Right atrium auricular region (tissue), 2 donors: ENCODE measurements at regions not wholly inside any gene's neighbourhood (a gene's known extent, or its start where the extent isn't known, plus 50 kb on each side); places are given as distances from the start of the nearest gene placed in this dataset.

Source experiments
- DNase-seq: peaks from one replicate; pipeline ENCODE4 v3.0.0-alpha.2; 2019; ENCODE audit warnings: low spot score
- H3K27ac ChIP-seq, 2 donors: fragments of 200-600 bp; sonication (generic); 1 replicate in 1 of 2; 2 replicates in 1 of 2; pipeline ENCODE4 v1.5.1; 2016 to 2019
- H3K27me3 ChIP-seq, 2 donors: fragments of 200-600 bp; sonication (generic); one replicate each; pipeline versions ENCODE4 v1.5.1 to v1.6.0; 2017 to 2019
- H3K36me3 ChIP-seq: fragments of 200-600 bp; sonication (generic); one replicate; pipeline ENCODE4 v1.5.1; 2016
- H3K4me1 ChIP-seq, 2 donors: fragments of 200-600 bp; sonication (generic); one replicate each; pipeline versions ENCODE4 v1.5.1 to v1.6.0; 2017 to 2019
- H3K4me3 ChIP-seq, 2 donors: fragments of 200-600 bp; sonication (generic); 1 replicate in 1 of 2; 2 replicates in 1 of 2; pipeline ENCODE4 v1.5.1; 2017 to 2019; ENCODE audit warnings: mild to moderate bottlenecking in 1 of 2, moderate library complexity in 1 of 2
- H3K9me3 ChIP-seq, 2 donors: fragments of 200-600 bp; sonication (generic); one replicate each; pipeline ENCODE4 v1.5.1; 2019
- TF ChIP-seq, protein P1 (sequence below), 2 donors: fragments of 200-600 bp; sonication (generic); IDR thresholded peaks; one replicate each; pipeline ENCODE4 v1.5.1; 2019; ENCODE audit warnings: antibody characterized with exemption in 2 of 2

DNA sequence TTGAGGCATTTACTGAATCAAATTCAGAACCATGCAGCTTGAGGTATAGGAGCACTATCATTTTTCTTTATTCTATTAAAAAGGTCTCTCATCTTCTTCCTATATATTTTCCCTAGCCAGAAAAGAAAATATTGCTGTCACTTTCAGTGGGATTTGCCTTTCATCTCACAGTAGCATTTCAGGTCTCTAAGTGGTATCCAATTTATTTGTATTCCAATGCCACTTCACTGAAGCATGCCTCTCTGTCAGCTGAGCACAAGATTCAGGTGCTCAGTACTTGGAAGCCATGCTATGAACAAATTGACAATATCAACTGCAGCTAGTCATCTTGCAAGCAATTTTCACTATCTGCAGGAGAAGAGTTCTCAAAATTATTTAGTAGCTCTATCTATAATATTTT, 457.2 kb upstream of the SLC39A10 start:
- Histone ChIP-seq H3K9me3 (no peaks in the 10 kb centered on the region), H3K27me3 (no peaks in the 10 kb centered on the region), H3K4me3 (no peak overlapping the region), H3K36me3 (no peaks in the 10 kb centered on the region), H3K27ac (no peak overlapping the region), H3K4me1 (no peaks in the 10 kb centered on the region)
- no peak for DNase-seq
- TF ChIP-seq, protein P1, sequence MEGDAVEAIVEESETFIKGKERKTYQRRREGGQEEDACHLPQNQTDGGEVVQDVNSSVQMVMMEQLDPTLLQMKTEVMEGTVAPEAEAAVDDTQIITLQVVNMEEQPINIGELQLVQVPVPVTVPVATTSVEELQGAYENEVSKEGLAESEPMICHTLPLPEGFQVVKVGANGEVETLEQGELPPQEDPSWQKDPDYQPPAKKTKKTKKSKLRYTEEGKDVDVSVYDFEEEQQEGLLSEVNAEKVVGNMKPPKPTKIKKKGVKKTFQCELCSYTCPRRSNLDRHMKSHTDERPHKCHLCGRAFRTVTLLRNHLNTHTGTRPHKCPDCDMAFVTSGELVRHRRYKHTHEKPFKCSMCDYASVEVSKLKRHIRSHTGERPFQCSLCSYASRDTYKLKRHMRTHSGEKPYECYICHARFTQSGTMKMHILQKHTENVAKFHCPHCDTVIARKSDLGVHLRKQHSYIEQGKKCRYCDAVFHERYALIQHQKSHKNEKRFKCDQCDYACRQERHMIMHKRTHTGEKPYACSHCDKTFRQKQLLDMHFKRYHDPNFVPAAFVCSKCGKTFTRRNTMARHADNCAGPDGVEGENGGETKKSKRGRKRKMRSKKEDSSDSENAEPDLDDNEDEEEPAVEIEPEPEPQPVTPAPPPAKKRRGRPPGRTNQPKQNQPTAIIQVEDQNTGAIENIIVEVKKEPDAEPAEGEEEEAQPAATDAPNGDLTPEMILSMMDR (IDR thresholded peaks at IDR 0.05), result no peak

- Histone ChIP-seq H3K4me1 (no peaks in the 10 kb centered on the region), H3K4me3 (no peak overlapping the region)
- TF ChIP-seq, protein P1 (IDR thresholded peaks at IDR 0.05), result no peak
Measured at GRCh38 chr2:195181059-195181705, 475.8 kb upstream of the SLC39A10 start.

GRCh38 chr2:195168369-195168768, 488.7 kb upstream of the SLC39A10 start:
- H3K27me3 ChIP-seq, result no peaks in the 10 kb centered on the region
- TF ChIP-seq, protein P1 (IDR thresholded peaks at IDR 0.05), result no peak
- no peak overlapping the region for H3K4me3 ChIP-seq
- H3K27ac ChIP-seq, result no peak overlapping the region
- H3K9me3 ChIP-seq, result no peaks in the 10 kb centered on the region
- DNase-seq, result no peak
- H3K36me3 ChIP-seq, result no peaks in the 10 kb centered on the region
- H3K4me1 ChIP-seq, result no peaks in the 10 kb centered on the region

More at GRCh38 chr2:195181059-195181705, 475.8 kb upstream of the SLC39A10 start:
- H3K27me3 ChIP-seq, result no peaks in the 10 kb centered on the region
- no peak for DNase-seq
- no peak overlapping the region for H3K27ac ChIP-seq
- H3K9me3 ChIP-seq, result no peaks in the 10 kb centered on the region
- no peaks in the 10 kb centered on the region for H3K36me3 ChIP-seq

- Histone ChIP-seq H3K27me3 (no peaks in the 10 kb centered on the region), H3K4me3 (no peak overlapping the region), H3K27ac (no peak overlapping the region), H3K4me1 (no peaks in the 10 kb centered on the region), H3K9me3 (no peaks in the 10 kb centered on the region), H3K36me3 (no peaks in the 10 kb centered on the region)
- TF ChIP-seq, protein P1 (IDR thresholded peaks at IDR 0.05), result no peak
- no peak for DNase-seq
Measured at GRCh38 chr2:195164930-195165329, 492.1 kb upstream of the SLC39A10 start.

DNA sequence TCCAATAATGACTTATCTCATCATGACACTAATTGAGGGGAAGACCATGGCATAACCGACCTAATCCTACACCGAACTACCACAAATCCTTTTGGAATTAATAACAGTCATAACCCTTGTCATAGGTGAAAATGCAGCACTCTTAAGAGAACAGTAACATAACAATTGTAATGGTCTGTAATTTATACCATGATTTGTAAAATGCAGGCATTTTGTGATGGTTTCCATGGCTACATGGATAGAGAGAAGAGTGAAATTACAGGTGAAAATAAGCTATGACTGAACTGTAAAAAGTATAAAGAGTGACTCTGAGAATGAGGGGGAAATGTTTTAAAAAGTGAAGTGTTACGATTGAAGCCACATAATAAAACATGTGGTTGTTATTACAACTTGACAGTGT, 494.1 kb upstream of the SLC39A10 start:
- TF ChIP-seq, protein P1 (IDR thresholded peaks at IDR 0.05), result no peak
- no peaks in the 10 kb centered on the region for H3K4me1 ChIP-seq
- no peak overlapping the region for H3K27ac ChIP-seq
- H3K36me3 ChIP-seq, result no peaks in the 10 kb centered on the region
- no peaks in the 10 kb centered on the region for H3K9me3 ChIP-seq
- H3K4me3 ChIP-seq, result no peak overlapping the region
- DNase-seq, result no peak
- no peaks in the 10 kb centered on the region for H3K27me3 ChIP-seq

DNA sequence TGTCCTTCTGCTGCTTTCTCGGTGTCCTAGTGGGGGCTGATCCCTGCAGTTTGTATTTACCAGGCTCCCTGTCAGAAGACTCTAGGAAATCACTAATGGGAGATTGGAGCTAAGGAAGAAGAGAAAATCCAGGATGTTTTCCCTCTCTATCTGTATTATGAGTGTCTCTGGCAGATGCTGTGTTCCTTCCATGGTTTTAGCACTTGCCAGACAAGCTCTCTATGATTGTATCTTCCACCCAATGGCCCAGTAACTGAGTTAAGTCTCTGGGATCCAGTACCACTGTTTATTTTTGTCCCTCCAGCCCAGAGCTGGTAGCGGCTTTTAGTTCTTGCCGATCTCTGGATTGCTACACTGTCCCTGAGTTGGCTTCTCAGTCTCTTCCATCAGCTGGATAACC, 494.8 kb upstream of the SLC39A10 start:
- no peaks in the 10 kb centered on the region for H3K9me3 ChIP-seq
- H3K4me3 ChIP-seq, result no peak overlapping the region
- no peaks in the 10 kb centered on the region for H3K27me3 ChIP-seq
- no peaks in the 10 kb centered on the region for H3K4me1 ChIP-seq
- no peak overlapping the region for H3K27ac ChIP-seq
- no peak for DNase-seq
- TF ChIP-seq, protein P1 (IDR thresholded peaks at IDR 0.05), result no peak
- no peaks in the 10 kb centered on the region for H3K36me3 ChIP-seq
